HuH-7 (cell line): ENCODE measurements at regions not wholly inside any gene's neighbourhood (a gene's known extent, or its start where the extent isn't known, plus 50 kb on each side); places are given as distances from the start of the nearest gene placed in this dataset.

ENCODE experiments used
- DNase-seq: peaks from one replicate; pipeline ENCODE4 v3.0.0; 2011; ENCODE audit warnings: low spot score

- DNase-seq: no peak
These were observed 81.7 kb upstream of the HMHB1 start for GRCh38 chr5:143730112-143730801.

GRCh38 chr5:143729334-143729946, 82.5 kb upstream of the HMHB1 start:
- no peak for DNase-seq

- DNase-seq: no peak
These were observed 88.8 kb upstream of the HMHB1 start for GRCh38 chr5:143723159-143723558.

- DNase-seq: no peak
These were observed 90.0 kb upstream of the HMHB1 start for GRCh38 chr5:143721925-143722324.

- DNase-seq: no peak
These were observed 91.3 kb upstream of the HMHB1 start for GRCh38 chr5:143720689-143721088.

GRCh38 chr5:143717400-143717799, 94.6 kb upstream of the HMHB1 start:
- DNase-seq: no peak

GRCh38 chr5:143716881-143717280, 95.1 kb upstream of the HMHB1 start:
- DNase-seq: no peak

GRCh38 chr5:143715616-143716015, 96.3 kb upstream of the HMHB1 start:
- DNase-seq: no peak

GRCh38 chr5:143714629-143715028, 97.3 kb upstream of the HMHB1 start:
- no peak for DNase-seq

GRCh38 chr5:143713047-143714003, 98.6 kb upstream of the HMHB1 start:
- DNase-seq: no peak

- no peak for DNase-seq
These were observed 103.3 kb upstream of the HMHB1 start for GRCh38 chr5:143708672-143709071.

GRCh38 chr5:143707806-143708205, 104.2 kb upstream of the HMHB1 start:
- DNase-seq: no peak

- DNase-seq: no peak
These were observed 106.6 kb upstream of the HMHB1 start for GRCh38 chr5:143705381-143705780.

GRCh38 chr5:143703659-143704058, 108.3 kb upstream of the HMHB1 start:
- DNase-seq: no peak

- DNase-seq: no peak
These were observed 110.5 kb upstream of the HMHB1 start for GRCh38 chr5:143701493-143701892.

GRCh38 chr5:143700994-143701393, 111.0 kb upstream of the HMHB1 start:
- DNase-seq: no peak

- no peak for DNase-seq
These were observed 112.8 kb upstream of the HMHB1 start for GRCh38 chr5:143699121-143699520.

- DNase-seq: no peak
These were observed 113.4 kb upstream of the HMHB1 start for GRCh38 chr5:143698574-143698973.

- no peak for DNase-seq
These were observed 115.0 kb upstream of the HMHB1 start for GRCh38 chr5:143696921-143697320.

- DNase-seq: no peak
These were observed 116.0 kb upstream of the HMHB1 start for GRCh38 chr5:143695941-143696340.

GRCh38 chr5:143695244-143695864, 116.6 kb upstream of the HMHB1 start:
- no peak for DNase-seq

- DNase-seq: no peak
These were observed 117.6 kb upstream of the HMHB1 start for GRCh38 chr5:143694357-143694756.
